ENCODE measurements at regions not wholly inside any gene's neighbourhood (a gene's known extent, or its start where the extent isn't known, plus 50 kb on each side); places are given as distances from the start of the nearest gene placed in this dataset.

- Histone ChIP-seq H3K79me2 (ENCODE audit: control insufficient read depth, insufficient read depth, low read length) (no peaks in the 10 kb centered on the region), H3K27ac (ENCODE audit: extremely low read depth, low read depth, low read length) (no peak overlapping the region), H3K4me1 (replicated peaks in 1 of 2; ENCODE audit: control insufficient read depth in 2 of 2, insufficient read depth in 2 of 2, low read length in 2 of 2) (no peaks in the 10 kb centered on the region), H3K4me2 (ENCODE audit: insufficient read depth, low read length) (no peak overlapping the region), H4K20me1 (replicated peaks; ENCODE audit: control insufficient read depth, insufficient read depth, low read length) (no peaks in the 10 kb centered on the region), H2AFZ (ENCODE audit: low read depth, low read length) (no peak overlapping the region), H3K9me3 (replicated peaks; ENCODE audit: control insufficient read depth, insufficient read depth, low read depth, low read length) (no peaks in the 10 kb centered on the region), H3K4me3 (no peak overlapping the region), H3K9ac (ENCODE audit: insufficient read depth in 1 of 2, low read depth in 2 of 2, low read length in 2 of 2) (no peak overlapping the region), H3K36me3 (ENCODE audit: control insufficient read depth, insufficient read depth, low read length) (no peaks in the 10 kb centered on the region), H3K9me1 (ENCODE audit: control insufficient read depth, insufficient read depth, low read length) (no peaks in the 10 kb centered on the region), H3K27me3 (ENCODE audit: control insufficient read depth in 2 of 2, insufficient read depth in 2 of 2, low read length in 2 of 2) (no peaks in the 10 kb centered on the region)
- in situ Hi-C loops (cut with MboI) (no loop called here), intact Hi-C loops (cut with micrococcal nuclease) (no loop called here)
- ATAC-seq, result no peak
- CTCF ChIA-PET (ENCODE audit: low intra/inter-chr PET ratio), result no interaction called here
- TF ChIP-seq NFIC (IDR thresholded peaks at IDR 0.05) (no peak), ZNF311 (CRISPR knock-in tag; IDR thresholded peaks at IDR 0.05) (no peak), ZNF274 (IDR thresholded peaks at IDR 0.05; ENCODE audit: borderline replicate concordance, low read depth, low read length) (no peak), TCF7L2 (IDR thresholded peaks at IDR 0.05; ENCODE audit: low read depth, low read length) (no peak), HEY1 (CRISPR knock-in tag; IDR thresholded peaks at IDR 0.05; ENCODE audit: borderline replicate concordance) (no peak), ZBTB26 (CRISPR knock-in tag; IDR thresholded peaks at IDR 0.05) (no peak), BMI1 (IDR thresholded peaks at IDR 0.05; ENCODE audit: low read length) (no peak), GATAD2A (IDR thresholded peaks at IDR 0.05) (no peak), PTTG1 (tag; IDR thresholded peaks at IDR 0.05; ENCODE audit: low read depth) (no peak), EZH2 (IDR thresholded peaks at IDR 0.05; ENCODE audit: borderline replicate concordance, low read depth, low read length) (no peak), POLR2H (tag; IDR thresholded peaks at IDR 0.05; ENCODE audit: low read depth) (no peak)
- no peak for DNase-seq (ENCODE audit: extremely low read depth in 1 of 4, low spot score in 3 of 4)
- BruUV-seq (replicated peaks), result no TSS peak
- POLR2A ChIA-PET, result no interaction called here
- FAIRE-seq, result no peak
- WGBS (ENCODE audit: insufficient coverage, low coverage, missing lambda C conversion rate), result 3% methylated on average over 2 of the region's 2 CpGs
Measured at GRCh38 chr4:141955696-141956095, 319.3 kb downstream of the IL15 start.

Measured in K562 (cell line).